SU-DHL-6 (cell line): ENCODE measurements at regions not wholly inside any gene's neighbourhood (a gene's known extent, or its start where the extent isn't known, plus 50 kb on each side); places are given as distances from the start of the nearest gene placed in this dataset.

Source experiments
- H2AFZ ChIP-seq: fragments of 200-600 bp; sonication (generic); 2 replicates; pipeline ENCODE4 v1.6.1; 2014; ENCODE audit warnings: low read depth, mild to moderate bottlenecking, moderate library complexity, mixed read lengths, antibody characterized with exemption, low read length; ENCODE audit not compliant: severe bottlenecking
- H3F3A ChIP-seq: fragments of 200-600 bp; shearing (Covaris generic); 2 replicates; pipeline ENCODE4 v1.6.0; 2016; ENCODE audit warnings: antibody characterized with exemption, mild to moderate bottlenecking; ENCODE audit not compliant: insufficient read depth
- H3K27ac ChIP-seq: fragments of 200-600 bp; sonication (generic); 2 replicates; pipeline ENCODE4 v1.5.1; 2016; ENCODE audit warnings: low read depth, mild to moderate bottlenecking, low read length, moderate library complexity, mixed read lengths
- H3K27me3 ChIP-seq: fragments of 200-600 bp; sonication (generic), shearing (Covaris generic); 2 replicates; pipeline ENCODE4 v1.6.0; 2014; ENCODE audit warnings: mild to moderate bottlenecking, low read length
- H3K36me3 ChIP-seq: fragments of 200-600 bp; sonication (generic); 2 replicates; pipeline ENCODE4 v1.6.1; 2014; ENCODE audit warnings: mild to moderate bottlenecking, low read length, mixed read lengths
- H3K4me2 ChIP-seq: fragments of 300-600, 200-600 bp; shearing (Covaris generic), sonication (generic); 2 replicates; pipeline ENCODE4 v1.6.0; 2014; ENCODE audit warnings: low read length, low read depth, mild to moderate bottlenecking; ENCODE audit not compliant: poor library complexity, severe bottlenecking
- H3K4me3 ChIP-seq: fragments of 200-600 bp; sonication (generic); 2 replicates; pipeline ENCODE4 v1.5.1; 2014; ENCODE audit warnings: antibody characterized with exemption, low read length, mild to moderate bottlenecking, mixed read lengths; ENCODE audit not compliant: insufficient read depth, poor library complexity, severe bottlenecking
- H3K79me2 ChIP-seq: fragments of 200-600 bp; sonication (generic); 2 replicates; pipeline ENCODE4 v1.6.1; 2014; ENCODE audit warnings: mild to moderate bottlenecking, low read length, moderate library complexity; ENCODE audit not compliant: insufficient read depth
- H3K9ac ChIP-seq: fragments of 200-600 bp; sonication (generic); 2 replicates; pipeline ENCODE4 v1.7.0; 2014; ENCODE audit warnings: mild to moderate bottlenecking, low read length
- H3K9me2 ChIP-seq: fragments of 200-600 bp; sonication (generic); replicated peaks from 2 replicates; pipeline ENCODE4 v1.6.1; 2014; ENCODE audit warnings: low read length; ENCODE audit not compliant: insufficient read depth
- H3K9me3 ChIP-seq: fragments of 200-600 bp; sonication (generic); 2 replicates; pipeline ENCODE4 v1.6.1; 2014; ENCODE audit warnings: low read length, mixed read lengths; ENCODE audit not compliant: insufficient read depth
- H4K20me1 ChIP-seq: fragments of 200-600 bp; sonication (generic); 2 replicates; pipeline ENCODE4 v1.6.1; 2014; ENCODE audit warnings: low read depth, mild to moderate bottlenecking, antibody characterized with exemption, low read length, moderate library complexity, mixed read lengths
- EZH2phosphoT487 ChIP-seq: fragments of 200-600 bp; sonication (generic), shearing (Covaris generic); conservative IDR thresholded peaks from 2 replicates; pipeline ENCODE4 v1.6.1; 2018; ENCODE audit warnings: mild to moderate bottlenecking, antibody characterized with exemption, low read length, moderate library complexity, mixed read lengths
- TF ChIP-seq, protein P1 (sequence below): fragments of 200-600 bp; sonication (generic); IDR thresholded peaks from one replicate; pipeline ENCODE4 v1.5.1; 2017; ENCODE audit warnings: antibody characterized with exemption, mild to moderate bottlenecking, low read length, moderate library complexity; ENCODE audit not compliant: insufficient read depth, poor library complexity, severe bottlenecking

GRCh38 chr6:153602401-153602800, 436.6 kb upstream of the OPRM1 start:
- Histone ChIP-seq H3K27ac (no peak overlapping the region), H3K27me3 (no peaks in the 10 kb centered on the region), H3K9me2 (no peaks in the 10 kb centered on the region)

DNA sequence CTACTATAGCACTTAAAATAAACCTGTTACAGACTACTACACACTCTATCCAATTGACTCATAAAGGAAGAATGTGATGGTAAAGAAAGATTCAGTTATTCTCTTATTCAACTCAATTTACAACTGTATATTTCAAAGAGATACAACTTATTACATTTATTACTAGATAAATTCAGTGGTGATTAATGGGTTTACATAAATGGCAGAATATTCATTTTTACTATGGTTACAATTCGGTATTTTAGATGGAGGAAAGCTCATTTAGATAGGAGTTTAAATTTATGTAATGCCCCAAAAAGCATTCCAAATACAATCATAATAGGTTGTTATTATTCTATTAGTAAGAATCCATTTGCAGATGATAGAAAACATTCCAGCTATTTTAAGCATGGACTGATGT, 439.1 kb upstream of the OPRM1 start:
- no peak overlapping the region for H3K27ac ChIP-seq
- H3K79me2 ChIP-seq = no peaks in the 10 kb centered on the region
- H3K27me3 ChIP-seq = no peaks in the 10 kb centered on the region
- no peak overlapping the region for H3K9ac ChIP-seq
- no peaks in the 10 kb centered on the region for H3K36me3 ChIP-seq
- no peaks in the 10 kb centered on the region for H3K9me3 ChIP-seq
- no peaks in the 10 kb centered on the region for H3K9me2 ChIP-seq
- no peaks in the 10 kb centered on the region for H3F3A ChIP-seq
- H3K4me2 ChIP-seq = no peak overlapping the region
- no peak overlapping the region for H3K4me3 ChIP-seq
- no peaks in the 10 kb centered on the region for H4K20me1 ChIP-seq
- no peak overlapping the region for H2AFZ ChIP-seq
- TF ChIP-seq, protein P1, sequence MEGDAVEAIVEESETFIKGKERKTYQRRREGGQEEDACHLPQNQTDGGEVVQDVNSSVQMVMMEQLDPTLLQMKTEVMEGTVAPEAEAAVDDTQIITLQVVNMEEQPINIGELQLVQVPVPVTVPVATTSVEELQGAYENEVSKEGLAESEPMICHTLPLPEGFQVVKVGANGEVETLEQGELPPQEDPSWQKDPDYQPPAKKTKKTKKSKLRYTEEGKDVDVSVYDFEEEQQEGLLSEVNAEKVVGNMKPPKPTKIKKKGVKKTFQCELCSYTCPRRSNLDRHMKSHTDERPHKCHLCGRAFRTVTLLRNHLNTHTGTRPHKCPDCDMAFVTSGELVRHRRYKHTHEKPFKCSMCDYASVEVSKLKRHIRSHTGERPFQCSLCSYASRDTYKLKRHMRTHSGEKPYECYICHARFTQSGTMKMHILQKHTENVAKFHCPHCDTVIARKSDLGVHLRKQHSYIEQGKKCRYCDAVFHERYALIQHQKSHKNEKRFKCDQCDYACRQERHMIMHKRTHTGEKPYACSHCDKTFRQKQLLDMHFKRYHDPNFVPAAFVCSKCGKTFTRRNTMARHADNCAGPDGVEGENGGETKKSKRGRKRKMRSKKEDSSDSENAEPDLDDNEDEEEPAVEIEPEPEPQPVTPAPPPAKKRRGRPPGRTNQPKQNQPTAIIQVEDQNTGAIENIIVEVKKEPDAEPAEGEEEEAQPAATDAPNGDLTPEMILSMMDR = no peak
- TF ChIP-seq EZH2phosphoT487 = no peak

More at GRCh38 chr6:153602401-153602800, 436.6 kb upstream of the OPRM1 start:
- no peaks in the 10 kb centered on the region for H3K79me2 ChIP-seq
- no peak for TF ChIP-seq EZH2phosphoT487
- TF ChIP-seq, protein P1 = no peak
- no peak overlapping the region for H3K4me3 ChIP-seq
- H3K9ac ChIP-seq = no peak overlapping the region
- no peak overlapping the region for H2AFZ ChIP-seq
- H4K20me1 ChIP-seq = no peaks in the 10 kb centered on the region
- no peaks in the 10 kb centered on the region for H3K9me3 ChIP-seq
- H3F3A ChIP-seq = no peaks in the 10 kb centered on the region
- H3K4me2 ChIP-seq = no peak overlapping the region
- H3K36me3 ChIP-seq = no peaks in the 10 kb centered on the region

GRCh38 chr6:153595903-153596302, 443.1 kb upstream of the OPRM1 start:
- H3K27ac ChIP-seq = no peak overlapping the region
- H4K20me1 ChIP-seq = no peaks in the 10 kb centered on the region
- no peaks in the 10 kb centered on the region for H3K36me3 ChIP-seq
- no peak overlapping the region for H3K4me2 ChIP-seq
- H3K9me2 ChIP-seq = no peaks in the 10 kb centered on the region
- H3K79me2 ChIP-seq = no peaks in the 10 kb centered on the region
- H3F3A ChIP-seq = no peaks in the 10 kb centered on the region
- no peaks in the 10 kb centered on the region for H3K9me3 ChIP-seq
- H3K4me3 ChIP-seq = no peak overlapping the region
- H3K9ac ChIP-seq = no peak overlapping the region
- H2AFZ ChIP-seq = no peak overlapping the region
- TF ChIP-seq, protein P1 = no peak
- no peaks in the 10 kb centered on the region for H3K27me3 ChIP-seq

- Histone ChIP-seq H4K20me1 (no peaks in the 10 kb centered on the region), H3K27ac (no peak overlapping the region), H3K27me3 (no peaks in the 10 kb centered on the region), H3F3A (no peaks in the 10 kb centered on the region), H3K9ac (no peak overlapping the region), H3K79me2 (no peaks in the 10 kb centered on the region), H3K9me3 (no peaks in the 10 kb centered on the region), H3K4me2 (no peak overlapping the region), H3K9me2 (no peaks in the 10 kb centered on the region), H2AFZ (no peak overlapping the region), H3K4me3 (no peak overlapping the region), H3K36me3 (no peaks in the 10 kb centered on the region)
- no peak for TF ChIP-seq EZH2phosphoT487
- TF ChIP-seq, protein P1 = no peak
Observed at GRCh38 chr6:153594871-153595270, 444.2 kb upstream of the OPRM1 start.
